SK-MEL-5 (cell line): ENCODE measurements at regions not wholly inside any gene's neighbourhood (a gene's known extent, or its start where the extent isn't known, plus 50 kb on each side); places are given as distances from the start of the nearest gene placed in this dataset.

Experiments
- DNase-seq: peaks from one replicate; pipeline ENCODE4 v3.0.0-alpha.2; 2016; ENCODE audit warnings: low read depth, low spot score
- in situ Hi-C: cut with HindIII; loops from 2 replicates; pipeline ENCODE4 v1.10.0; 2016; ENCODE audit warnings: low sequenced_read_pairs, high pct_unique_total_duplicates, low pct_unique_long_range_greater_than_20kb

DNA sequence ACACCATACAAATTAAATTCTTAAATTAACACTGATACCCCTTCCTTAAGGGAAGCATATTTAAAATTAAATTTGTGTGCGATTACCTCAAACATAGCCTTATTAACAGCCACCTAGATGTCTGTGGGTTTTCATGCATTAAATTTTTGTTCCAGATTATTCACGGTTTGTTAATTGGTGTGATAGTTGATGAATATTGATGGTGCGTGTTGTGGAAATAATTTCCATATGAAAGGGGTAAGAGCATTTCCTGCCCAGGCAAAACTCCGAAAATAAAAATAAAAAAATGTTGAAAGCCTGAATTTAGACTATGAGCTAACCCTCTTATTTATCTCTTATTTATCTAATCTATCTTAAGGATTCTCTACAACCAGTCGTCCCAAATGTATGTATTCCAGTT, 679.3 kb upstream of the CELF2 start:
- no peak for DNase-seq
- in situ Hi-C loops: no loop called here

DNA sequence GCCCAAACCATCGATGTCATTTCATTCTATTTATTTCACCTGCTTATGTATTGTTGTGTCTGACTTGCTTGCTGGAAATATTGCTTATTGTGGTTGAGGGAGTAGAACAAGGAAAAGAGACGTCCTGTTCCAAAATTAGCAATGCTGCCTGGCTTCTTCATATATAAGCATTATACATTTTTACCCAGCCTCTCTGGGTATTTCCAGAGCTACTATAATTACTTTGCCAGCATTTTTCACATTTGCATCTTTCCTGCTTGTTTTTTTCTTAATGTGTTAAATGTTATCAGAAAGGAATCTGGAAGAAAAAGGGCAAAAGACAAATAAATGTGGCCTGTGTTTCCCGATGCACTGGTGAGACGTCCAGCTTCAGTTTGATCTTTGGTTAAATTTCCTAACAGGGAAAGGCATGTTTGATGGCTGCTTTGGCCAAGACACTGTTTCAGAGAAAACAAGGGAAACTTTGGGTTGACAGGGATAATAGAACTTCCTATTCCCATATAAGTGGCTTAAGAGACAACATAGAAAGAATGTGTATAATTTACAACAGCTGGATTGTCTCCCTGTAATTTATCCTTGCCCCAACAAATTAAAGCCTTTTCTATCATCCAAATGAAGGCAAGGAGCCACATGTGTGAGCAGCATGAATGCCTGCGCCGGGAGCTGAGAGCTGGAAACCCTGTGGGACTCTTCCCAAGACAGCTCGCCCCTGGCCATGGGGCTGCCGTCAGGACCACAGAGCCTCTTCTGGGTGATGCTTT, 671.1 kb upstream of the CELF2 start:
- no peak for DNase-seq
- in situ Hi-C loops: no loop called here

DNA sequence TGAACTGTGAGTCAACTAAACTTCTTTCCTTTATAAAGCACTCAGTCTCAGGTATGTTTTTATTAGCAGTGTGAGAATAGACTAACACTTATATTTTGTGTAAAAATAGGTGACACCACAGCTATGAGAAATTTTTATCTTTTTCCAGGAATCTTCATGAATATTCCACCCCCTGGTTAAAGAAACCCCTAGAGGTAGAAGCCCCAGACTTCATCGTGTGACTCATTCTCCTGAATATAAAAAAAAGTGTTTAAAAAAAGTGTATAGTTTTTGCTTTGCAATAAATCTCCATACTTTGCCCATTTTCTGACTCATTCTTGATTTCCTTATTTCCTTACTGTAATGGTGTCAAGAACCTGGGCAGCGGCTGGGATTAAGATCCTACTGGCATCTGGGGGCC, 667.6 kb upstream of the CELF2 start:
- no peak for DNase-seq
- in situ Hi-C loops: no loop called here

DNA sequence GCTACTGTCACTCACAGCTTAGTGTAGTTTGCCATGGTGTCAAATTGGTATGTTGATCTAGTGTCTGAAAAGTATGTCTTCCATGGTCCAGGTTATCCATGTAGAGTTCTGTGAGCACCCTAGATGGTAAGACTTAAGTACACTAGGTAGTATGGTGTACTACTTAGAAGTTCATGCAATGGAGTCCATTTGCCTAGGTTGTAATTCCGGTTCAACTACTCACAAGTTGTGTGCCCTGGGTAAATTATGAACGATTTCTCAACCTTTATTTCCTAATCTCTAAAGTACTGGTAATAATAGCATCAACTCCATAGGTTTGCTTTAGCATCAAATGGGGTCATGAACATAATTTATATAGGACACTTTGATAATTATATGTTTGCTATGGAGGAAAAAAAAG, 666.2 kb upstream of the CELF2 start:
- in situ Hi-C loops: no loop called here
- no peak for DNase-seq

DNA sequence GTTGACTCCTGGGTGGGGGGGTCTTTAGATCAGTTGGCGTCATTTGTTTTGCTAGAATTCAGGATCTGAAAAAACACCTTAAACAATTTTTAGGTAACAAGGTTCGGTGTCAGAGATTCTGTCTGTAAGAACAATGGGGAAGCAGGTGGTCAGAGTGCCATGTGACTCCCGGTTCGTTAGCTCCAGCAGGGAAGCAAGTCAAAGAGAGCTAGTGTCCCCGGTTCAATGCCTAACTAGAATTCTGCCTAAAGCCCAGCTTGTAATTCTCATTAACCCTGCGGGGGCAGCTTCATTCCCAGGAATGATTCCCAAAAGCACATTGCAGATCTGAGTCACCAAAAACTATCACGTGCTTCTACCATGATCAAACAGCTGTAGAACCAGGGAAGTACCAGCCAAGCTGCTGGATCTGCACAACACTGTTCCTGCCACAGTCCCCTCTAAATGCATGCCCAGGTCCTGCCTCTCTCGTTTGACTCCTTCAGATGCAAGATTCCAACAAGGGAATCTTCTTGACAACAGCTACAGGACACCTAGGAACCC, 664.3 kb upstream of the CELF2 start:
- in situ Hi-C loops: no loop called here
- peak; percentile 1 for DNase-seq

DNA sequence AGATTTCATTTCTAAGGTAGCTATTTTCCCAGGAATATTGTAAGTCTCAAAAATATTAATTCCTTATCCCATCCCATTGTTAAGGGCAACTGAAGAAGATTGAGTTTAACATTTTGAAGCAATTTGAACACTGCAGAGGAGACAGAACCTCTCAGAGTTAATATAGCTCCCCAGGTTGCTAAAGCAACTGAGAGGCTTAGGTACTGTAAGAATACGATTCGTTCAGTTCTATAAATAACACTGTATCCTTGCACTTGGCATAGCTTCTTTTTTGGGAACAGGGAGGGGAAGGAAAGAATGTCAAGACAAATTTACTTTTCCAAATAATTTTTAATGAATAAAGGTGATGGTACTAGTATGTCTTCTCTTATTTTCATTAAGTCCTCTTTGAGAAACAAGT, 658.4 kb upstream of the CELF2 start:
- in situ Hi-C loops: no loop called here
- no peak for DNase-seq

DNA sequence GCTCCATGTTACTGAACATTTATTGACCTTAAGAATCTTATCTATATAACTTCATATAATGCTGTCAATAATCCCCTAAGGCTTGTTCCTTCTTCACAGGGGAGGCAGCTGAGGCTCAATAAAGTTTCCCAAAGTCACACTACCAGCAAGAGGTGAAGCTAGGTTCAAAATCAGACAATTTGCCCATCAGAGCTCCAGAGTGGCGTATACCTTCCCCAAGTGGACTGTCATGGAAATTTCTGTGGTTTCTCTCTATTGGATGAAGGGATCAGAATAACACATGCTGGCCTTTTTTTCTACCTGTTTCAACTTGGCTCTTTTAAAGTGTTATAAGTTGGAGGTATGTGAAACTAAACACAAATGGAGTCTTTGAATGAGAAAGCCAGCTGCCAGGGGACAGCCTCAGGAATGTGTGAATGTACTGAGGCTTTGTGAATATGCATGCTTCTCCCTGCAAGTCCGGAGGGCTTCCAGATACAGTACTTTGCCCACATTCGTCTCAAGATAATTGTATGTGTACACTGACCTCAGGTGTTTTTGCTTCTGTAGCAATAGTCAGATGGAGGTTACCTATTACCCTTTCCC, 656.3 kb upstream of the CELF2 start:
- no peak for DNase-seq
- in situ Hi-C loops: no loop called here

DNA sequence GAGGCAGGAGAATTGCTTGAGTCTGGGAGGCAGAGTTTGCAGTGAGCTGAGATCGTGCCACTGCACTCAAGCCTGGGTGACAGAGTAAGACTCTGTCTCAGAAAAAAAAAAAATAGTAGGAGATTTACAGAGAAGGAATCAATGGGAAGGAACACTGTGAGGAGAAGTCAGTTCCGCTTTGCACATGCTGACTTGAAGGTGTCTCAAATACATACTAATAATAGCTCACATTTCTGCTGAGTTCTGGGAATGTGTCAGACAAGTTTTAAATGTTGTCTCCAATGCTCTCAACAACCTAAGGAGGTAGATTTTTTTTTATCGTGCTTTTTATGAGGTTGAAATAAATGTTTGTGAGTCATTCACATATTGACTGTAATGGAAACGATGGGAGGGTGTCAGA, 654.9 kb upstream of the CELF2 start:
- DNase-seq: no peak
- in situ Hi-C loops: no loop called here

DNA sequence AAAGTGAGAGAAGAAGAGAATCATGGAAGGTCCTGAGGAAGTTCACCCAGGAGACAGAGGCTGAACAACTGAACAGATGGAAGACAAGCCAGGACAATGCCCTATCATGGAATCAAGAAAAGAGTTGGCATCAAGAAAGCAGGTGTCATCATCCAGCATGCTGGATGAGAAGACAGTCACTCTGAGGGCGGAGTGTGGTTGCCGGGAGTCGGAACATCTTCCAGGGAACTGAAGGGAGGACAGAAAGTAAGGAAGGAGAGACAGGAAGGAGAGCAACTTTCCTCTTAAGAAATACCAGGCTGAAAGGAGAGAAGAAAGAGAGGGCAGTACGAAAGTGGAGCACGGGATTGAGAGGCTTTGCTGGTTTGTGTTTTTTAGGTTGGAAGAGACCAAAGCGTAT, 654.5 kb upstream of the CELF2 start:
- DNase-seq: no peak
- in situ Hi-C loops: no loop called here

DNA sequence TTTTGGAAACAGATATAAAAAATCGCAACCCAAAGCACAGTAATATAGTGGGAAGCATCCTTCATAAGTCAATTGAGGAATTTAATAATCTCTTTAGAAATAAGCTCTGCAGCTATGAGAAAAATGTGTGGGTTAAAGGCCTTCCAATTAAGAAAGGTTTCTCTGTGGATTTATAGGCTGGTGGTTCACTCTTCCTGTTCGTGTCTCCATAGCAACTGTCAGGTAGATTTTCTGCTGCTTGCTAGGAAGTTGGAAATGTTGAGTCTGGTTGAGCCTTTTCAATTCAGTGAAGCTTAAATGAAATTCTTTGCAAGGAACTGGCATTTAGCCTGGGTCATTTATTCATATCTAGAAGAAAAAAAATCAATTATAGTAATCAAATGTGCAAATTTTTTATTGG, 652.8 kb upstream of the CELF2 start:
- in situ Hi-C loops: no loop called here

DNA sequence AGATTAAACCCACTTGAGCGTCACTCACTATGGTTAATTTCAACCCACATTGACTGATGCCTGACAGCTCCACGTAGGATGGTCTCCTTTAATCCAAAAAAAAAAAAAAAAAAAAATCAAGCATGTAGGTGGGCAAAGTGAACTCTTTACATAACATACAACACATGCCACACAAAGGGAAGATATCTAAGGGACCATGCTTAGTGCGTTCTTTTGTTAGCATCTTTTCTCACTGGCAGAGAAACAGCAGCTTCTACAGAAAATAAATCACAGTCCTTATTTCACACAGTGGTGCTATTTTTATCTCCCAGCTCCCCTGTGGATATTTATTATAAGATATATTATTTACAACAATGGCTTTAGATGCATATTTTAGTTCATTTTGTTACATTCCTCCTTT, 652.0 kb upstream of the CELF2 start:
- DNase-seq: no peak
- in situ Hi-C loops: no loop called here

More for the DNA sequence above, 652.8 kb upstream of the CELF2 start:
- no peak for DNase-seq

DNA sequence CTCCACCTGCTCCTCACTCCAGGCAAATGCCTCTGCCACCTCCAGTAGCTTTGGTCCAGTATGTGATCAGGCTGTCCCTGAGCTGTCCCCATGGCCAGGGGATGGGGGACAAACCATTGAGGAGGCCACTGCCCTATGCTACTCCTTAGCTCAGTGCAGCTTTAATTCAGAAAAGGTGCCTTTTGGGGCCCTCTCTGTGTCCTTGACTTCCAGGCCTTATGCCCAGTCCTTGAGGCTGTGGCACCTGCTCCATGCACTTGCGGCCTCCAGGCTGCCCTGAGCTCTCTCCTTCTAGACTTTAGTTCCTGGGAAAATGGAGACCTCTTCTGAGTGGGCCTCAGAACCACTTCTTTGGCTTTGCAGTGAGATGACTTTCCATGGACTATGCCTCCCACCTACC, 650.8 kb upstream of the CELF2 start:
- DNase-seq: no peak
- in situ Hi-C loops: no loop called here

DNA sequence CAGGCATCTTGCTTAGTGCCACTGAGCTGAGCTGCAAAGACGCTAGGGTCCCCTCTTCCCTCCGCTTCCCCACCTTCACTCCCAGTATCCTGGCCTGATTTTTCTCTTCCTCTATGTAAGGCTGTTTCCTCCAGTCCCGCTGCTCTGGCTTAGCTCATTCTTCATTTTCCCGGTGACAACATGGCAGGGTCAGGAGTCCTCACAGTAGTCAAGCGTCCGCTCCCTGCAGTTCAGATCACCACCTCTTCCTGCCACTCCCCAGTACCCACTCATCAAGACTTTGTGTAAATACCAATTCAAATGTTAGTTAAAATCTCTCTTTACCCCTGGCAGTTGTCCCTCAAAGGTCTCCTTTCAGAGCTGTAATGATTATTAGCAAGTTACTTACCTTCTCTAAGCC, 650.4 kb upstream of the CELF2 start:
- DNase-seq: no peak
- in situ Hi-C loops: no loop called here

DNA sequence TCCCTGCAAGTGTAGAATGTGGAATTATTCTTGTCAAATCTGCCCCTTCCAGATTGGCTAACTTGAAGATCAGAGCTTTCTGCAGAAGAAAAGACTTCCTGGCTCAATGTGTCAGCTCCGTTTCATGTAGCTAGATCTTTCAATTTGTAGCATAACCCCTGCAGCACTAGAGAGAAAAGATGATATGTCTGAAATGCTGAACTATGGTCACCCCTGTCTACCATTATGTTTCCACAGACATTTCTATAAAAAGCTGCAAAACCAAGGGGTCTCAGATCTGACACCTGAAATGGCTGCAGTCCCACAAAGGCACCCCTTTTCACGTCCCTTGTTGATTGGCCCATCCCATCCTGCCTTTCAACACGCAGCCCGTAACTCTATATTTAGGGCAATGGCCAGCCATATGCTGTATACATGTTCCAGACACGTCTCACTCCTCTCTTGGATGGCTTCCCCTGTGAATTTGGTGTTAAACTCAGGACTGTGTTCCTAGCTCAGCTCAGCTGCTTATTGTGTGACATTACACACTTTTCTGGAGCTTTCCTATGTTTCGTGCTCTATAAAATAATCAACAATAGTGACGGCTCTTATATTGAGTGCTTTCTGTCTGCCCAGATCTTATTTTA, 648.6 kb upstream of the CELF2 start:
- in situ Hi-C loops: no loop called here
- DNase-seq: no peak

DNA sequence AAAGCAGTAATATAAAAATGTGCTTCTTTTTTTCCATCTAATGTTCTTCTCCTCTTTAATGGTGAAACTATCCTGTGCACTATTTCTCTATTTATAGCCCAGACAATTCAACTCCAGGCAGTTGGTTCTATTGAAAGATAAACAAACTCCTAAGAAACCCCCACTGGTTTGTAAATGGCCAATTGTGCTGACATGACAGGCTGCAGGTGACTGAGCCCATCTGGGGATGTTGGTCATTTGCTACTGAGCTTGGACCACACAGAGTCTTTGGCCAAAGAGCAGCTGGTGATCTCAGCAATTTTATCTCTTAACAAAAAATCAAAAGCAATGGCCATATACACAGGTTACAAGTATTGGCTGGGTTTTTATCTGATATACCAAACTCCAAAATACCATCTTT, 631.8 kb upstream of the CELF2 start:
- in situ Hi-C loops: no loop called here
- no peak for DNase-seq

DNA sequence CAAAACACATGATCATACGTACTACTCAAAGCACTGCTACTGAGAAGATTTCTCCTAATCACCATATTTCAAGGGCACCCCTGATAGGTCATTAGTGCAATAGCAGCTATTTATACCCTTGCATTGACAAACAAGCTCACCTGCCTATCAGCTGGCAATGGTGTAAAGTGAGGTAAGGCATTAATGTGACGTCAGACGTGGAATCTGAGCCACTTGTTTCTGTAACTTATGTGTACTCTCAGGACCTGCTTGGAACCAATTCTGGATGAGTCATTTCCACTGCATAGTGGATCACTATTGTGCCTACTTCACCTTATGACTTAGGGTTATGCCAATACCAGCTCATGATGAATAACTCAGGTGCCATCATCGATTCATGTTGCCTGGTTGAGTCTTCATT, 628.5 kb upstream of the CELF2 start:
- DNase-seq: no peak
- in situ Hi-C loops: no loop called here

DNA sequence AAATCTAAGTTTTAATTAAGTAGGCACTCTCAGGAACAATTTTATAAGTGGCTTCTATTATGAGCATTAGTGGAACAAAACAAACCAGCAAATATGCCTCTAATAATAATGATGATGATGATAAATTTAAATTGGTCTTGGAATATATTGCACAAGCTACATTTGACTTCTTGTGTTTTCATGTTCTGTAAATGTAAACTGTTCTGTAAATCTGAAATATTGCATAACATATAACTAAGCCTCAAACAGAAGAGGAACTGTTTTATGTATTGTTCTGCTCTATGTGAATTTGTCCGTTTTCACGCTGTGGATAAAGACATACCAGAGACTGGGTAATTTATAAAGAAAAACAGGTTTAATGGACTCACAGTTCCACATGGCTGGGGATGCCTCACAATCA, 625.2 kb upstream of the CELF2 start:
- in situ Hi-C loops: no loop called here

DNA sequence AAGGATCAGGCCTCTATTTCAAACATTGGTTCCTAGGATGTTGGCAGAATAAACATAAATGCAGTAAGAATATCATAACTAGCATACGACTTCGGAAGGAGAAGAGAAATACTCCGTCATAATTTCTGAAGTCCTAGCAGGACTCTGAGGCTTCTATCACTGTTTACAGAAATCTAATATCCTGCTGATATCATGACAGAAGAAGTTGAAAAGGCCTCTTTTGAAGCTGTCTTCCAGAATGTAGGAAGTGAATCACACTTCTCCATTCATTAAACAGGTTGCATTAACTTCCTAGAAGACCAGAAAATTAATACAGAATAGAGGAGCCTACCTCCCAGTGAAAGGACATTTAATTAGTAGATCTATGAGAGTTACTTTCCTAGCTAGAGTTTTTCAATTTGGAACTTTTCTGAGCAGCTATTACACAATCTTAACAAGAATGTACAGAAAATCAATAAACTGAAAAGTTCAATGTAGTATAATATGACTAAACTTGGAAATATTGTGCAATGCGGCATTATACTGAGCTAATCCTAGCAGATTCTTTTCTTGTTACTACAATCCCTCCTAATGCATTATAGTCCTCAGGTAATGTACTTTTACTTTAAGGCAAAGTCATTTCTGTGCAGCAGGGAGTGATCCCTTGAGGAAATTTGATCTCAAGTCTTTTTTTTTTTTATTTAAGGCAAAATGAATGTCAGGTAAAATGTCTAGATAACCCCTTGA, 622.6 kb upstream of the CELF2 start:
- in situ Hi-C loops: no loop called here
- DNase-seq: no peak

More for the DNA sequence above, 625.2 kb upstream of the CELF2 start:
- DNase-seq: no peak
